Gastroesophageal sphincter (tissue), 4 donors: ENCODE measurements at regions not wholly inside any gene's neighbourhood (a gene's known extent, or its start where the extent isn't known, plus 50 kb on each side); places are given as distances from the start of the nearest gene placed in this dataset.
"Not testable (repeated sequence)": the region's sequence is repeated elsewhere in the genome, so short reads cannot be mapped to it uniquely, and the experiment has no call there.

Experiments used
- ATAC-seq: fragments of 150-250 bp; one replicate; pipeline ENCODE4 v1.9.1; 2016; ENCODE audit warnings: mild to moderate bottlenecking, moderate library complexity
- H3K27ac ChIP-seq, 4 donors: fragments of 200-600 bp; sonication (generic) in 3 of 4; 1 replicate in 3 of 4; 2 replicates in 1 of 4; pipeline ENCODE4 v1.5.1; 2016 to 2019
- H3K27me3 ChIP-seq: fragments of 200-600 bp; sonication (generic); one replicate; pipeline ENCODE4 v1.5.1; 2019
- H3K36me3 ChIP-seq, 2 donors: fragments of 200-600 bp; sonication (generic); one replicate each; pipeline ENCODE4 v1.5.1; 2019; ENCODE audit warnings: control low read depth in 1 of 2
- H3K4me1 ChIP-seq, 3 donors: fragments of 200-600 bp; sonication (generic); 1 replicate in 2 of 3; 2 replicates in 1 of 3; pipeline ENCODE4 v1.5.1; 2016 to 2019; ENCODE audit warnings: control low read depth in 2 of 3
- H3K4me3 ChIP-seq, 2 donors: fragments of 200-600 bp; sonication (generic); one replicate each; pipeline ENCODE4 v1.5.1; 2019; ENCODE audit warnings: mild to moderate bottlenecking in 1 of 2, moderate library complexity in 1 of 2
- H3K9me3 ChIP-seq, 3 donors: fragments of 200-600 bp; sonication (generic); one replicate each; pipeline ENCODE4 v1.5.1; 2017 to 2019; ENCODE audit warnings: control low read depth in 2 of 3
- CTCF ChIP-seq, 4 experiments: fragments of 200-600 bp in 2 of 4; fragments of 450-650 bp in 2 of 4; sonication (generic) in 1 of 4; IDR thresholded peaks; one replicate each; pipeline ENCODE4 v1.5.1; 2017 to 2019; ENCODE audit warnings: antibody characterized with exemption in 4 of 4, mild to moderate bottlenecking in 2 of 4, moderate library complexity in 2 of 4
- EP300 ChIP-seq: sonication (generic); formaldehyde crosslinking; IDR thresholded peaks from one replicate; pipeline ENCODE4 v1.6.1; 2017; ENCODE audit warnings: antibody characterized with exemption, mild to moderate bottlenecking
- POLR2A ChIP-seq, 2 donors: fragments of 450-650 bp; IDR thresholded peaks; one replicate each; pipeline ENCODE4 v1.6.1; 2017; ENCODE audit warnings: antibody characterized with exemption in 2 of 2, mild to moderate bottlenecking in 2 of 2, moderate library complexity in 1 of 2
- POLR2AphosphoS5 ChIP-seq: sonication (generic); formaldehyde crosslinking; IDR thresholded peaks from one replicate; pipeline ENCODE4 v1.6.1; 2017; ENCODE audit warnings: antibody characterized with exemption
- WGBS, 2 donors: methylation state at CpG; one replicate each; pipeline ENCODE4 v1.1.5; 2018; ENCODE audit warnings: low coverage in 1 of 2; 5-methylcytosine and 5-hydroxymethylcytosine counted together

GRCh38 chr9:75378926-75379325 is 290.6 kb downstream of the OSTF1 start:
- H3K4me1 ChIP-seq: no peaks in the 10 kb centered on the region
- H3K4me3 ChIP-seq: no peak overlapping the region
- H3K9me3 ChIP-seq: peaks cover 0 to 9% (median 0%) of the 10 kb centered on the region in 3 donors
- 60 to 61% methylated on average over 1 of the region's 1 CpG for WGBS, 2 donors
- peak; percentile 47 for ATAC-seq
- H3K27ac ChIP-seq: peak overlapping the region in 2 of 4 donors; percentile 3 to 37
- H3K36me3 ChIP-seq: no peaks in the 10 kb centered on the region
- no peaks in the 10 kb centered on the region for H3K27me3 ChIP-seq
- no peak for TF ChIP-seq CTCF (IDR thresholded peaks at IDR 0.05)
- TF ChIP-seq POLR2AphosphoS5: no peak
- no peak for TF ChIP-seq POLR2A (IDR thresholded peaks at IDR 0.05)
- no peak for TF ChIP-seq EP300

GRCh38 chr9:75382126-75382525 is 293.8 kb downstream of the OSTF1 start:
- no peaks in the 10 kb centered on the region for H3K4me1 ChIP-seq
- 42 to 67% methylated on average over 2 of the region's 2 CpGs for WGBS, 2 donors
- H3K36me3 ChIP-seq: no peaks in the 10 kb centered on the region
- peaks cover 0 to 29% (median 2%) of the 10 kb centered on the region in 3 donors for H3K9me3 ChIP-seq
- H3K27ac ChIP-seq: no peak overlapping the region
- ATAC-seq: no peak
- TF ChIP-seq CTCF (IDR thresholded peaks at IDR 0.05): no peak
- no peak for TF ChIP-seq POLR2A (IDR thresholded peaks at IDR 0.05)
- no peak for TF ChIP-seq POLR2AphosphoS5
- TF ChIP-seq EP300: no peak
- H3K27me3 ChIP-seq: no peaks in the 10 kb centered on the region
- no peak overlapping the region for H3K4me3 ChIP-seq

GRCh38 chr9:75383420-75384034 is 295.2 kb downstream of the OSTF1 start:
- not testable (repeated sequence) for H3K36me3 ChIP-seq, H3K27me3 ChIP-seq, ATAC-seq, H3K4me3 ChIP-seq, H3K27ac ChIP-seq, H3K4me1 ChIP-seq
- H3K9me3 ChIP-seq: peaks cover 0 to 29% (median 2%) of the 10 kb centered on the region in 3 donors
- WGBS, 2 donors: 58 to 70% methylated on average over 1 of the region's 1 CpG

- Histone ChIP-seq H3K4me1 (no peaks in the 10 kb centered on the region), H3K9me3 (peaks cover 0 to 29% (median 2%) of the 10 kb centered on the region in 3 donors), H3K4me3 (no peak overlapping the region), H3K27ac (no peak overlapping the region), H3K27me3 (no peaks in the 10 kb centered on the region), H3K36me3 (no peaks in the 10 kb centered on the region)
- ATAC-seq: no peak
- TF ChIP-seq POLR2AphosphoS5 (no peak), POLR2A (IDR thresholded peaks at IDR 0.05) (no peak), EP300 (no peak), CTCF (IDR thresholded peaks at IDR 0.05) (no peak)
These were observed 296.9 kb downstream of the OSTF1 start for GRCh38 chr9:75385236-75385635.

- H3K27ac ChIP-seq: no peak overlapping the region
- peaks cover 0 to 23% (median 2%) of the 10 kb centered on the region in 3 donors for H3K9me3 ChIP-seq
- H3K4me3 ChIP-seq: no peak overlapping the region
- no peak for TF ChIP-seq POLR2A (IDR thresholded peaks at IDR 0.05)
- no peak for TF ChIP-seq CTCF (IDR thresholded peaks at IDR 0.05)
- TF ChIP-seq POLR2AphosphoS5: no peak
- H3K27me3 ChIP-seq: no peaks in the 10 kb centered on the region
- H3K4me1 ChIP-seq: no peaks in the 10 kb centered on the region
- no peak for ATAC-seq
- 61% methylated on average over 2 of the region's 2 CpGs; no CpG with 5 or more reads in 1 of the 2 donors for WGBS, 2 donors
- no peaks in the 10 kb centered on the region for H3K36me3 ChIP-seq
These were observed 300.8 kb downstream of the OSTF1 start for GRCh38 chr9:75389101-75389500.
